SH-SY5Y (cell line): ENCODE measurements at regions not wholly inside any gene's neighbourhood (a gene's known extent, or its start where the extent isn't known, plus 50 kb on each side); places are given as distances from the start of the nearest gene placed in this dataset.

Source experiments
- GATA2 ChIP-seq: IDR thresholded peaks from 2 replicates; pipeline ENCODE4 v1.6.1; 2011; ENCODE audit warnings: mild to moderate bottlenecking, low read depth, low read length
- GATA3 ChIP-seq: IDR thresholded peaks from 2 replicates; pipeline ENCODE4 v1.6.1; 2011; ENCODE audit warnings: low read depth, mild to moderate bottlenecking, low read length, moderate library complexity

- TF ChIP-seq GATA2 (no peak), GATA3 (no peak)
Measured at GRCh38 chr13:99900960-99901359, 70.6 kb downstream of the ZIC5 start.
